ENCODE measurements at regions not wholly inside any gene's neighbourhood (a gene's known extent, or its start where the extent isn't known, plus 50 kb on each side); places are given as distances from the start of the nearest gene placed in this dataset.

DNA sequence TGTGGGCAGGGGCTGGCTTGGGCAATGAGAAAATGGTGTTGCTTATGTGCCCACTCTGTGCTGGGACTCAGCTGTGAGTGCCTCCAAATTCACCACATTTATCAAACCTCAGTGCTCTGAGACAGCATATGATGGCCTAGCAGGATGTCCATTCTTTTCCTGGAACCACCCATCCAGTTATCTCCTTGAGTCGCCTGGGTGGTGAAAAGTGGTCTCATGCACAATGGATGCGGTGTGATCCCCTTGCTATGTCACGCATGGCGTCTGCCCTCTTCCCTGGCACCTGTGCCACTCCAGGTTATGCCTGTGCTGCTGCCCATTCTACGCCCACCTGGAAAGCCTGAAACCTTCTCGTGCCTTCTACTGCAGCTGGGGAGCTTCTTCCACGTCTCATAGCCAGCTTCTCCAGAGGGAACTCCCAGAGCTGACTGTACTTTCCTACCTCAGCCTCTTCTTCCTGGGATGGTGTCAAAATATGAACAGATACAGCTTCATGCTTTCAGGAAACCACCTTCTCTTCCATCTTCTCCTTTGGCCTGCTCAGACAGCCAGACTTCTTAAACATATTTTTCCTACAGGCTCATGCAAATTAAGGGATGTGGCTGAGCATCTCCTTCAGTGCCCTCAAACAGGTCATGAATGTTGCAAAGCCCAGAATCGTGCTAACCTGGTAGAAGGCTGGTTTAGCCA, 147.3 kb downstream of the PFKFB3 start (continued):
- TF ChIP-seq STAT6 (CRISPR knock-in tag; conservative IDR thresholded peaks at IDR 0.05; ENCODE audit: low read depth) (no peak), PREB (CRISPR knock-in tag; IDR thresholded peaks at IDR 0.05; ENCODE audit: borderline replicate concordance) (no peak), GTF2I (CRISPR knock-in tag; conservative IDR thresholded peaks at IDR 0.05) (no peak)

DNA sequence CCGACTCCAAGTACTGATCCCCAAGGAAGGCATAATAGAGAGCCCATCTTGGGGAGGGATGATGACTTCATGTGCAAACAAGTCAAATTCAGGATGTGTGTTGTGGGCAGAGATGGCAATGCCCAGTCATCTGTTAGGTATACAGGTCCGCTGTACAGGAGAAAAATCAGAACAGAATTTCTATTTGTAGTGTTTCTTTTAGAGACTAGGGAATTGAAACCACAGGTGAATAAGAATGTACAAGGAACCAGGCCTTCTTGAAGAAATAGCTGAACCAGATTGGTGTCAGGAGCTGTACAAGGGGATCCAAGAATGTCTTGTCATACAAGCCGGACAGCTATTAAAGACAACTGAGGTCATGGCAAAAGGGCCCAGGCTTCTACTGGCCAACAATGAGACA, 147.9 kb downstream of the PFKFB3 start:
- Mint-ChIP-seq H3K9me3 (peaks cover 8% of the 10 kb centered on the region), H3K27me3 (ENCODE audit: low read depth) (peaks cover 2% of the 10 kb centered on the region; the same call in 1 of the 2 replicates), H3K36me3 (peaks cover under 1% of the 10 kb centered on the region; the same call in 1 of the 2 replicates), H3K27ac (no peak overlapping the region), H3K4me1 (peaks cover 14% of the 10 kb centered on the region), H3K4me3 (no peak overlapping the region)
- no peak for DNase-seq (ENCODE audit: low spot score)
- POLR2A ChIA-PET: no interaction called here
- TF ChIP-seq ZNF396 (CRISPR knock-in tag; IDR thresholded peaks at IDR 0.05; ENCODE audit: borderline replicate concordance) (no peak), ZMAT4 (CRISPR knock-in tag; IDR thresholded peaks at IDR 0.05) (no peak), KAT7 (CRISPR knock-in tag; IDR thresholded peaks at IDR 0.05; ENCODE audit: borderline replicate concordance) (no peak), MXD4 (CRISPR knock-in tag; IDR thresholded peaks at IDR 0.05; ENCODE audit: borderline replicate concordance) (no peak), ZNF317 (CRISPR knock-in tag; IDR thresholded peaks at IDR 0.05; ENCODE audit: borderline replicate concordance, low read depth) (no peak), OVOL2 (CRISPR knock-in tag; IDR thresholded peaks at IDR 0.05; ENCODE audit: borderline replicate concordance) (no peak), RORB (CRISPR knock-in tag; IDR thresholded peaks at IDR 0.05) (no peak), ZNF671 (CRISPR knock-in tag; IDR thresholded peaks at IDR 0.05) (no peak), ZNF281 (CRISPR knock-in tag; IDR thresholded peaks at IDR 0.05) (no peak), GABPB1 (CRISPR knock-in tag; IDR thresholded peaks at IDR 0.05) (no peak), SMAD4 (CRISPR knock-in tag; IDR thresholded peaks at IDR 0.05) (no peak), EMX1 (CRISPR knock-in tag; IDR thresholded peaks at IDR 0.05) (no peak), ZNF138 (CRISPR knock-in tag; conservative IDR thresholded peaks at IDR 0.05) (no peak), SMAD3 (CRISPR knock-in tag; IDR thresholded peaks at IDR 0.05; ENCODE audit: borderline replicate concordance) (no peak), ZNF416 (CRISPR knock-in tag; IDR thresholded peaks at IDR 0.05) (no peak)
- CTCF ChIA-PET: no interaction called here
- no peak for ATAC-seq

DNA sequence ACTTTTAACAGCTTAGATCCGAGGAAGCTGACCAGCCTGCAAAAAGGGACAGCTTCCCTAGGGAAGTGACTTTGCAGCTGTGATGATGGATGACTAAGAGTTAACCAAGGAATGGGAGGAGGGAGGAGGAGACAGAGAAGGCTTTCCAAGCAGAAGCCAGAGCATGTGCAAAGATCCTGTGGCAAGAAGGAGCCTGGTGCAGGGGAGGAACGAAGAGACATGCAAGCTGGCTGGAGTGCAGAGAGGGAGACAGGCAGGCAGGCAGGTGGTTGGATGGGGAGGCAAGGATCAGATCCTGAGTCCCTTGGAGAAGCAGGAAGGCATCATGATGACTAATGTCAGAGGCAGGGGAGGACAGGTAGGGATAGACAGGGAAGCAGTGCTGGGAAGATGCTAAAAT, 148.8 kb downstream of the PFKFB3 start:
- CTCF ChIA-PET: no interaction called here
- POLR2A ChIA-PET: no interaction called here
- TF ChIP-seq ELF4 (CRISPR knock-in tag; IDR thresholded peaks at IDR 0.05; ENCODE audit: low read depth) (no peak), GTF2I (CRISPR knock-in tag; conservative IDR thresholded peaks at IDR 0.05) (peak; percentile 64; the same call in 1 of the 2 replicates)
- Mint-ChIP-seq H3K9me3 (peaks cover 14% of the 10 kb centered on the region), H3K4me1 (peaks cover 14% of the 10 kb centered on the region), H3K27ac (no peak overlapping the region), H3K36me3 (peaks cover 7% of the 10 kb centered on the region), H3K4me3 (no peak overlapping the region), H3K27me3 (ENCODE audit: low read depth) (peaks cover 2% of the 10 kb centered on the region; the same call in 1 of the 2 replicates)
- ATAC-seq (no peak), DNase-seq (ENCODE audit: low spot score) (no peak)
